ENCODE measurements at regions not wholly inside any gene's neighbourhood (a gene's known extent, or its start where the extent isn't known, plus 50 kb on each side); places are given as distances from the start of the nearest gene placed in this dataset.
"Not testable (repeated sequence)": the region's sequence is repeated elsewhere in the genome, so short reads cannot be mapped to it uniquely, and the experiment has no call there.

DNA sequence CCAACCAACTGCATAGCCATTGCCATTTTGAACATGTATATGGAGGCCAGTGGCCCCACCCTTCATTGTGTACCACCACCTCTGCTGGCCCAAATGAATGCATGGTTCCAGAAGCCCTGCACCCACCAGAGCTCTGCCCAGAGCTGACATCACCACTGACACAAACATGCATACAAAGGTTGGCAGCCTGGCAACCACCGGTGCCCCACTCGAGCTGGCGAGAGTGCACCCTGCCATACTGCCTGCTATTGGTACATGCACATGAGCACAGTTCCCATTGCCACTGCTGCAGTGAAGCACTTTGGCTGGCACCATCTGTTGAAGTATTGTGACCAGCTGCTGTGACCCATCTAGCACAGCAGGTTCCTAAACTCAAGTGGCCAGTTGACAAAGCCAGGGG, 1564.9 kb downstream of the OLFM4 start:
- no peak for DNase-seq (ENCODE audit: low read depth)

DNA sequence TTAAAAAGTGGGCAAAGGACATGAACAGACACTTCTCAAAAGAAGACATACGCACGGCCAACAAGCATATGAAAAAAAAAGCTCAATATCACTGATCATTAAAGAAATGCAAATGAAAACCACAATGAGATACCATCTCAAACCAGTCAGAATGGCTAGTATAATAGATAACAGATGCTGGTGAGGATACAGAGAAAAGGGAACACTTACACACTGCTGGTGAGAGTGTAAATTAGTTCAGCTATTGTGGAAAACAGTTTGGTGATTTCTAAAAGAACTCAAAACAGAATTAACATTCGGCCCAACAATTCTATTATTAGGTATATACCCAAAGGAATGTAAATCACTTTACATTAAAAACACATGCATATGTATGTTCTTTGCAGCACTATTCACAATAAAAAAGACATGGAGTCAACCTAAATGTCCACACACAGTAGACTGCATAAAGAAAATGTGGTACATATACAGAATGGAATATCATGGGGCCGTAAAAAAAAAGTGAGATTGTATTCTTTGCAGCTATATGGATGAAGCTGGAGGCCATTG, 1569.0 kb downstream of the OLFM4 start:
- DNase-seq (ENCODE audit: low read depth), result no peak

DNA sequence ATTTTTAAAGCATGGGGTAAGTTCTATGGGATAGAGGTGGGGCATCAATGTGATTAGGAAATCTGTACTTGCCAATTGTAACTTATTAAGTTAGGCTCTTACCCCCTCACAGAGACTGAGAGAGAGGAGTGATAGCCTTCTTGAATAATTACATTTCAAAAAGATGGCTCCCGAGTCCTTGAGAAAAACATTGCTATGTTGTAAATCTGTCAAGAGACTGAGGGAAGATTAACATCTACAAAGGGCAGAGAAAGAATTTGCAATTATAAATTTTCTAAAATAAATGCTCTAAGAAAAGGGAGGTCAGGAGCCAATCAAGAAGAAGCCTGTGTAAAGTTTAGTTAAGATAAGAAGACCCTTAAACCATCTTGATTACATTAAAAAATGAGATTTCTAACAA, 1570.8 kb downstream of the OLFM4 start:
- DNase-seq (ENCODE audit: low read depth), result no peak

DNA sequence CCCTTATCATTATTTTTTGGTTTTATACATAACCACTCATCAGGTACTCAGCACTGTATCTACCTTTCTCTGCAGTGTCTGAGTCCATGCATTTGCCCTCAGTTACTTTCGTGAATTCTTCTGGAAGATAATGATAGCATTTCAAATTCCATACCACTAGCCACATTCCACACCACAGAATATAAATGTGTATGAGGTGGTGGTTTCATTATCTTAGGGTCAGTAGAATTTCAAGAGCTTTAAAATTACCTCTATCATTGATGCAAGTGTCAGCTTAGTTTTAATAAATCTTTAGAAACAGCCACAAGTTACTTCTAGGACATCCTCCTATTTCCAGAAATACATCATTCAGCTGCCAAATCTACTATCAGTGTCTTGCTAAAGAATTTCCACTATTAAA, 1578.3 kb downstream of the OLFM4 start:
- DNase-seq (ENCODE audit: low read depth), result no peak

DNA sequence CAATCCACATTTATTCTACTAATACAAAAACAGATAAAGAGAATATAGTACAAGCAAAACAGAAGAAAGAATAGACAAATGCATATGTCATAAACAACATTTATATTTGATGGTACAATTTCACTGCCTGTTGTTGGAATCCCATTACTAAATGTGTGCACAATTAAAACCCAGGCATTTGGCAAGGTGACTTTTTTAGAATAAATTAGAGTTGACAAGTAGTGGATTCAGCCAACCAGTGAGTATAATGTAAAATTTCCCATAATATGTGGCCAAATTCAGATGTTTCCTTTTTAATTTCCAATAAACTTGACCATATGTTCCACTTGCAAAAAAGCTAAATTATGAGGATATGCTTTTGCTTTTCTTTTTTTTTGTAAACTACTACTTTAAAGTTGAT, 1578.8 kb downstream of the OLFM4 start:
- no peak for DNase-seq (ENCODE audit: low read depth)

DNA sequence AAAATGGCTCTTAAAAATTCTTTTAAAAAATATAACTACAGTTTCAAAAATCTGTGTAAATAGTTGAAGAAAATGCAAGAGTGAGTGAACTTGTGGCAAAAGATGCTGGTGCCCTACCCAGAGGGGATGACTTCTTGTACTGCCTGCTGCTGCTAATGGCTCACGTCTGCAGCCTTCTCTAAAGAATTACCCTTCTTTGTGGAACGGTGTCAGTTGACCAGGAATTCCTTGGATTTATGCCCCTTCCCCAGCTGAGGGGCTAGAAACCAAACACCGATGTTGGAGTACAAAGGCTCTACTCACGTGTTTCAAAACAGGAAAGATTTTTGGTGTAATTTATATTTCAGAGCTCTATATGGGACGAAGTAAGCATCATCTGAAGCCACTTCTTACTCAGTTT, 1582.8 kb downstream of the OLFM4 start:
- DNase-seq (ENCODE audit: low read depth), result no peak

DNA sequence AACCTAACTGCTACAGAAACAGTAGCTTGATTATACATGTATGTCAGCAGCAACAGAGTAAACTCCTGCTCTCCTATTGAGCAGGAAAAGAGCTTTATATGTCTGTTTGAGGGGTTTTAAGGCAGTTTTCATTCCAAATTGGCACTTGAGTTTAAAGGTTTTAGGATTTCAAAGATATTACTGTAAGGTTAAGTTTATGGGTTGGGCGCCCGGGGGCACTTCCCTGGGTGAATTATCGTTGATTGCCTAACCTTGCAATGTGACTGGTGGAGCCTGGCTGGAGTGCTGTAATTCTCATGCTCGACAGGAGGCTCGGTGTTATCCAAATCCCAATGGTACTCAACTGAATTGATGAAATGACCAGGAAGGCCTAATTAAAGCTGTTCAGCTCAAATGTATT, 1586.1 kb downstream of the OLFM4 start:
- DNase-seq (ENCODE audit: low read depth), result no peak

DNA sequence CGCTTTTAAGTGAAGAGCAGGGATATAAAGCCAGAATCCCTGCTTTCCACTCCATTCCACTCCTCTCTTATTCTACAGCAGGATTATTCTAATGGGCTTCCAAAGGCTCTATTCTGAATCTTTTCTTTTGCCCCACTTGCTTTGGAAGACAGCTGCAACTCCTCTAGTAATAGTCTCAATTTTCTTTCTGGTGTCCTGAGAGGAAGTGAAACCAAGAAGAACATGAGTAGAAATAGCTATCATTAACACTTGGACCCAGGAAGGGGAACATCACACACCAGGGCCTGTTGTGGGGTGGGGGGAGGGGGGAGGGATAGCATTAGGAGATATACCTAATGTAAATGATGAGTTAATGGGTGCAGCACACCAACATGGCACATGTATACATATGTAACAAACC, 1597.9 kb downstream of the OLFM4 start:
- not testable (repeated sequence) for DNase-seq (ENCODE audit: low read depth)

DNA sequence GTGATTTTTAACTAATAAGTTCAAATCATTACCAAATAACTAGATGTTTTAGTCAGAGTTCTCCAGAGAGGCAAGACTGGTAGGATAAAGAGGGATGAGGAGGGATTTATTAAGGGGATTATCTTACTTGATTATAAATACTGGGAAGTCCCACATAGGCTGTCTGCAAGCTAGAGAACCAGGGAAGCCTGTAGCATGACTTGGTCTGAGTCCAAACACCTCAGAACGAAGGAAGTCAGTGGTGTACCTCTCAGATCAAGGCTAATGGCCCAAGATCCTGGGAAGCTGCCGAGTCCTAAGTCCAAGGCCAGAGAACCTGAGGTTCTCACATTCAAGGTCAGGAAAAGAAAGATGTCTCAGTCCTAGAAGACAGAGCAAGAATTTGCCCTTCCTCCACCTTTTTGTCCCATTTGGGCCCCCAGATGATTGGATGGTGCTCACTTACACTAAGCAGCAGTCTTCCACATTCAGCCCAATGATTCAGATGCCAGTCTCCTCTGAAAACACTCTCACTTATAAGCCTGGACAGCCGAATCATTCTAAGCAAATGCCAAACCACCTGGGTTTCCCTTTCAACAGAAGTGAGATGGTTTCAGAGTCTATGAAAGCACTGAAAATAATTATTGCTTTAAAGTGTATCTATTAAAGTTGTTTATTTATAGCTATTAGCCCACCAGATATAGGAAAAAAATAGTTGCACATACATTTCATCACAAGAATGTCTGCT, 1599.2 kb downstream of the OLFM4 start:
- no peak for DNase-seq (ENCODE audit: low read depth)

DNA sequence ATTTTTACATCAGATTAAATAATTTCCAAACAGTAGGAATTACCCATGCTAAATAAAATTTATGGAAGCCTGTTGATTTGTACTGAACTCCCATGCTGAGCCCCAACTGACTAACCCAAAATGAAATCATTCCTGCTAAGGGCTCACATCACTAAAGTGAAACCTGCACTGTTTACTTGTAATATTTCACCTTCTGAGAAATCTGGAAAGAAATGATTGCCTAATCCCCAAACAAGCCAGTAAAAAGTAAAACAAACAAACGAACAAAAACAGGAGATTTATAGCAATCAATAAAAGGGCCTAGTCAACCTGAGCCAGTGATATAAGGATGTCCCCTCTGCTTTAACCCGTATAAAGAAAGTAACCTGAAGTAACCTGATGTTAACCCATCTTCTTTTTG, 1599.8 kb downstream of the OLFM4 start:
- DNase-seq (ENCODE audit: low read depth), result no peak

DNA sequence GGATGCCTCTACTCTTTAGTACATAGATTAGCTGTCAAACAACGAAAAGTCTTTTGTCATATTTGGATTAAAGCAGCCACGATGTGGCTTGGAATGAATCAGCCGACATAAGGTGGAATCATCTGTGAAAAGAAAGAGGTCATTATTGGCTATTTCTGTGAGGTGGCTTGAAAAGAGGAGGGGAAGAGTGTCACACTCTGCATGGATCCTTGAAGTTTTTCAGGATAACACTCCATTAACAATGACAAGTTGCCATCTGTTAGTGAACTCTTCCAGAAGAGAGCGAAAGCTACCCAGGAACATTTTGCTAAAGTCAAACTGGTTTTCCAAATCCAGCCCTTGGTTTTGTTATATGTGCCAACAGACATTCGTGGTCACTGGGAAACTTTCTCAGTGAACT, 1604.8 kb downstream of the OLFM4 start:
- DNase-seq (ENCODE audit: low read depth), result no peak

DNA sequence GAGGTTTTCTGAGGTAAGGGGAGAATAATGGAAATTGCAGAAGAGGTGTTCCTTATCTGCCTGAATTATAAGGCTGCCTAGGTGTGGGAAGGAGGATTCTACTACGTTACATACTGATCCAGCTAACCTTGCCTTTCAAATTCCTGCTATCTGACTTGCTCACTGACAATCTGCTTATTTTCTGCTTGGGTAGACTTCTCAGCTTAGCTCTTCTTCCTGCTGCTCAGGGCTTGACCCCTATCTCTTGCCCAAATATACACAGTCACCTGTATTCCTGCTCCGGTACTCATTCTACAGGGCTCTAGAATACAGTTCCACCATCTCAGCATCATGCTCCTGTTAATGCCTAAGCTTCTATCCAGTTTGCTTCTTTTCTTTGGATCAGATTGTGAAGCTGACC, 1607.6 kb downstream of the OLFM4 start:
- no peak for DNase-seq (ENCODE audit: low read depth)

DNA sequence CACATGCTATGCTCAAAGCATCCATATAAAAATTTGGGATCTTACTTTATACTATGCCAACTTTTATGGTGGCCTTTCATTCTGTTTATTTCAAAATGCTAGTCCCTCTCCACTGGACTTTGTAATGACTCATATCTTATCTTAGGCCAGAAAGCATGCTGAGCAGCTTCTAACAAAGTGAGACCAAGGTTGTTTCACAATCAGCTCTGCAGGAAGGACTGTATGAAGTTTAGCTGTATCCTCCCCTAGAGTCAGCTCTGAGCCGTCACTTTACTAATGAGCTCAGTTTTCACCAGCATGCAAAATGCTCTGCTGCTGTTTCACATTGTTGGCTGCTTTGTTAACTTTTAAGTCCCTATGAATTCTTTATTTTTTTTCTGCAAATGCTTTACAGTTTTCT, 1608.8 kb downstream of the OLFM4 start:
- no peak for DNase-seq (ENCODE audit: low read depth)

DNA sequence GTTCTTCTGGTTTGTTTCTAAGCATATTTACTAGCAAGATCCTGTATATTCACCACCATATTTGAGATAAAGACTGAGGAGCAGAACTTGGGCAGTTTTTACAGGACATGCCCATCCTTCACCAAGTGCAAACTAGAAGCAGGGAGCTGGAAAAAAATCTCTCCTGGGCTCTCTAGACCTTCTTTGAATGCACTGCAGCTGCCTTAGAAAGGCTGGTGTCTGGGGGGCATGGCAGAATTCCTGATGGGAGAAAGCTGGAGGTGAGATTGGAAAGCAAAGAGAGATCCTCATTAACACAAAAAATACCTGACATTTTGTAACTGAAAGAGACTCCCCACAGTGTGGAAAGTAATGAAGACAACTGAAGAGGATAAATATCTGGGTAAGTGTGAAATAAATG, 1612.1 kb downstream of the OLFM4 start:
- DNase-seq (ENCODE audit: low read depth), result no peak

DNA sequence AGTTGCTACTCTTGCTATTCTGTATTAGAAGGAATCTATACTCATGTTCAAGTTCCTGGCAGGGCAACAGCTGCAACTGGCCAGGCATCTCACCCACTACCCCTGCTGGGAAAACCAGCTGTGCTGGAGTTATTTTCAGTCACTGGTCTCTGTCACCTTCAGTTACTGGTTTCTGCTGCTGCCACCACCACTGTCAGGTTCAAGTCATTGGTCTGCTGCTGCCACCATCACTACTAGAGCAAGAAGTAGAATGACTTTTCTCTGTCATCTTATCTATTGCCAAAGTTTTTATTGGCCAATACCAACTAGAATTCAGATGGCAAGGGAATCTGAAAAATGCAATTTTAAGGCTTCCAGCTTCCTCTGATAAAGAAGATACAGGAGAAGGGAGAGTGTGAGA, 1615.2 kb downstream of the OLFM4 start:
- no peak for DNase-seq (ENCODE audit: low read depth)

DNA sequence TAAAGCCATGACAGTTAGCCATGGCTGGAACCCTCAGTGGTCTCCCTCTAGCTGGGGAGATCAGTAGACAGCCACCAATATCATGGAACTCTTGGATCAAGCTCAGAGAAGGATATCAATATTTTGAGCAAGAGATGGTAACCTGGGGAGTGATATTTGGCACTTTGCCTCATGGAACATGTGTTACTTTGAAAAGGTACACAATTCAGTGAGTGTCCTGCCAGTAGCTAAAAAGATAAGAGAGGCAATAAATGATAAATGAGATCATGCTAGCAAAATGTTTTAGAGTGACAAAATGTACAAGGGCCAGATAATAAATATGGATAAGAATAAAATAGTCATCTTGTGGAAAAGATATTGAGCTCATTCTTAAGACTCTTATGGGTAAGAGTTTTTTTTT, 1618.7 kb downstream of the OLFM4 start:
- DNase-seq (ENCODE audit: low read depth), result no peak

DNA sequence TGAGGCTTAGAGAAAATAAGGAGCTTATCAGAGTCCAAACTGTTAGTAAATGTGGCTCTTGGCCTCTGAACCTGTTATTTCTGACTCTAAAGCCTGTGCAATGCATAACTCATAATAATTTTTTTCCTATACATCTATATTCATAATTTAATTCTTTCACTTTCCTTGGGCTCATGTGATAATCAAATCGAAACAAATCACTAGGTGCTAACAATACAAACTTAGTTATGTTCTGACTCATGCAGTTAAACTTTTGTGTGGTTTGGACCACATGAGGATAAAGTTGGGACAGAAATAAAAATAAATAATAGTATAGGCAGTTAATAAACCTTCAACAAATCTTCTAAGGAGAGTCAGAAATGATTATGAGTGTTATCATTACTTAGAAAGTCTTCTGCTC, 1629.0 kb downstream of the OLFM4 start:
- no peak for DNase-seq (ENCODE audit: low read depth)

DNA sequence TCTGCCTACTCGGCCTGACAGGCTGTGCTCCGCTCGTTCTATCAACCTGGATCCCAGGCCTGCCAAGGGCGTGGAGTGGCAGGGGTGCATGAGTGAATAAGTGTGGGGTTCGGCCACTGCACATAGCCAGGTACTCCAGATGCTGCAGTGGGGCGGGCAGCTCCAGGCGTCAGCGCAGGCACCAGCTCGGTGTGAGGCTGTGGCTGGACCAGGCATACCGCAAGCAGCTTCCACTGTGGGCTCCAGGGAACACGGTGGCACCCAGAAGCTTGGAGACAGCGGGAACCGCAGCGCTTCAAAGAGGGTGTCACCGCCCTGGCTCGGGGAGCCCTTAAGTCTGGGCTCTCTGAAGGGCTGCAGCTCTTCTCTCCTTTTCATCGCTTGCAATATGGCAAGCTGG, 1630.2 kb downstream of the OLFM4 start:
- no peak for DNase-seq (ENCODE audit: low read depth)

DNA sequence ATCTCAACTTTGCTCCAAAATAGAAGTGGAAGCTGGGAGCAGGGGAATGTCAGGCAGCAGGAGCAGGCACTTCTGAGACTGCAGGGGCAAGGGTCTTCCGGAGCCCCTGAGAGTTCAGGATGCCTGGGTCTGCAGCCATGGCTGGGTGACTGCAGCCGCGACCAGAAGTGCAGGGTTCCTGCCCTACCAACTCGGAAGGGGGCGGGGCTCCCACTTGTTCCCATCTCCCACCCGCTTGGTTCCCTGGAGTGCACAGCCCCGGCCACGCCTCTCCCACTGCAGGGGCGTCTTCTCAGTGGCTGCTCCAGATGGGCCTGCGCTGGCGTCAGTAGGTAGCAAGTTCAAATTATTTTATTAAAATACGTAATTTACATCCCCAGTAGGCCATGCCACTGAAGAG, 1631.7 kb downstream of the OLFM4 start:
- no peak for DNase-seq (ENCODE audit: low read depth)

DNA sequence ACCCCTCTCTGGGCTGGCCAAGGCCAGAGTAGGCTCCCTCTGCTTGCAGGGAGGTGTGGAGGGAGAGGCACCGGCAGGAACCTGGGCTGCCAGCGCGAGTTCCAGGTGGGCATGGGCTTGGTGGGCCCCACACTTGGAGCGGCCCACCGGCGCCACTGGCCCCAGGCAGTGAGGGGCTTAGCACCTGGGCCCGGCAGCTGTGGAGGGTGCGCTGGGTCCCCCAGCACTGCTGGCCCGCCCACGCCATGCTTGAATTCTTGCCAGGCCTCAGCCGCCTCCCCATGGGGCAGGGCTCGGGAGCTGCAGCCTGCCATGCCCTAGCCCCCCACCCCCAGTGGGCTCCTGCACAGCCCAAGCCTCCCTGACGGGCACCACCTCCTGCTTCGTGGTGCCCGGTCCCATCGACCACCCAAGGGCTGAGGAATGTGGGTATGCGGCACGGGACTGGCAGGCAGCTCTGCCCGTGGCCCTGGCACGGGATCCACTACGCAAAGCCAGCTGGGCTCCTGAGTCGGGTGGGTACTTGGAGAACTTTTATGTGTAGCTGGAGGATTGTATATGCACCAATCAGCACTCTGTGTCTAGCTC, 1648.0 kb downstream of the OLFM4 start:
- DNase-seq (ENCODE audit: low read depth), result no peak

DNA sequence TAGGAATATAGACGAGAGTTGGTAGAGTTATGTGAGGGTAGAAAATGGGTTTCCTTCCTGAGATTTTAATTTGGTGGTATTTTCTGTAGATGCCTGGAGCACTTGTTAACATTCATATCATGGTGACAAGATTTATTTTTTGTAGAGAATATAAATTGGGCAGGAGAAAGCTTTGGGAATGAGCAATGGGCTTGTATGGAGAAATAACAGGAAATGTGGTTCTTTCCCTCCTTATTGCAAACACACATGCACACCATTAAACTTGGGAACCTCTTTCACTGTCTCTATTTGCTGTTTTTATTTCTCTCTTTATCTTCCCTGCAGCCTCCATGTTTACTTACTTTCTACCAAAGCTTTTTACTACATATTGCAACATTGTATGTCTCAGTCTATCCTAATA, 1653.6 kb downstream of the OLFM4 start:
- no peak for DNase-seq (ENCODE audit: low read depth)

DNA sequence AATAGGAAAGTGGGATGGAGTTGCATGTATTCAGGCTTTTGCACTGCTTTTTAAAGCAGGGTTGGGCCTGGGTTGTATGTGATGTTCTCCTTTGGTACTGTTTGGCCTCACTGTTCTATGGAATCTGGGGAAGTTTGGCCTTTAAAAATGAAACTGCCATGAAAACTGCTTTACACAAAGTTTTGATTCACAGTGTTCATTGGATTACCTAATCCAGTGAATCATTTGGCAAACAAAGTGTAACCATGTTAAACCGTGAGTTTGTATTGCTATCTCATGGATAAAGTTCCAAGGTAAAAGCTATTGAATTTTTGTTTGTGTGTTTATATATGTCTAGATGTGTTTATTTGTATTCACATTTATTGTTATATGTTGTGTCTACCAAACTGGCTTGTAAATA, 1658.6 kb downstream of the OLFM4 start:
- no peak for DNase-seq (ENCODE audit: low read depth)

DNA sequence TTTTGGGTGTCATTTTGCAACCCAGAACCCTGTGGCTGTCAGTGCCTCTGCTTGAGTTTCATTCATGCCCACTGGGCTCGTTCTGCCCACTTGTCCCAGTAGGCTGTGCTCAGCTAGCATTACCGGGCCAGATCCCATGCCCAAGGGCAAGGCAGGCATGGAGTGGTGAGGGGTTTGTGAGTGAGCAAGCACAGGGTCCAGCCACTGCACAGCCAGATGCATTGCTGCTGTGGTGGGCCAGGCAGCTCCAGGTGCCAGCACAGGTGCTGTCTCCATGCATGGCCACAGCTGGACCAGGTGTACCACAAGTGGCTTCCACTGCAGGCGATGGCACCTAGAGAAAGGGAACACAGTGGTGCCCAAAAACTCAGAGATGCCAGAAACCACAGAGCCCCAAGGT, 1671.2 kb downstream of the OLFM4 start:
- DNase-seq (ENCODE audit: low read depth), result no peak

DNA sequence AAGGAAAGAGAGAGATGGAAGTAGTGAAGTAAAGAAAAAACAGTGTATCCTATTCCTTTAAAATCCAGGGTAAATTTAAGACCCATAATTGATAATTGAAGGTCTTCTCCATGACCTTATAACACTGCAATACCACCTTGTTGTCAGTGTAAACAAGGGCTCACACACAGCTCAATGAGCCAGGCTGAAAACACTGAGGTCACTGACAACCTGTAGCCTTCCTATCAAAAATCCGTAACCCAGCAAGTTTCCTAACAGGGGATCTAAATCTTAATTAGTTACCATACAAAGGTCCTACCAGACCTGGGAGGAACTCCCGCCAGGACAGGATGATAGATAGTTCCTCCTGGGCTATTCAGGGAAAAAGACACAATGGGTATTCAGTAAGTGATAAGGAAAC, 1677.1 kb downstream of the OLFM4 start:
- no peak for DNase-seq (ENCODE audit: low read depth)

Measured in activated gamma-delta T cell treated with anti-CD3 and anti-CD28 coated beads, Interleukin-2, amount 50 U/mL, for 16 hours (primary cell).